ENCODE measurements at regions not wholly inside any gene's neighbourhood (a gene's known extent, or its start where the extent isn't known, plus 50 kb on each side); places are given as distances from the start of the nearest gene placed in this dataset.

- TF ChIP-seq, protein P1, sequence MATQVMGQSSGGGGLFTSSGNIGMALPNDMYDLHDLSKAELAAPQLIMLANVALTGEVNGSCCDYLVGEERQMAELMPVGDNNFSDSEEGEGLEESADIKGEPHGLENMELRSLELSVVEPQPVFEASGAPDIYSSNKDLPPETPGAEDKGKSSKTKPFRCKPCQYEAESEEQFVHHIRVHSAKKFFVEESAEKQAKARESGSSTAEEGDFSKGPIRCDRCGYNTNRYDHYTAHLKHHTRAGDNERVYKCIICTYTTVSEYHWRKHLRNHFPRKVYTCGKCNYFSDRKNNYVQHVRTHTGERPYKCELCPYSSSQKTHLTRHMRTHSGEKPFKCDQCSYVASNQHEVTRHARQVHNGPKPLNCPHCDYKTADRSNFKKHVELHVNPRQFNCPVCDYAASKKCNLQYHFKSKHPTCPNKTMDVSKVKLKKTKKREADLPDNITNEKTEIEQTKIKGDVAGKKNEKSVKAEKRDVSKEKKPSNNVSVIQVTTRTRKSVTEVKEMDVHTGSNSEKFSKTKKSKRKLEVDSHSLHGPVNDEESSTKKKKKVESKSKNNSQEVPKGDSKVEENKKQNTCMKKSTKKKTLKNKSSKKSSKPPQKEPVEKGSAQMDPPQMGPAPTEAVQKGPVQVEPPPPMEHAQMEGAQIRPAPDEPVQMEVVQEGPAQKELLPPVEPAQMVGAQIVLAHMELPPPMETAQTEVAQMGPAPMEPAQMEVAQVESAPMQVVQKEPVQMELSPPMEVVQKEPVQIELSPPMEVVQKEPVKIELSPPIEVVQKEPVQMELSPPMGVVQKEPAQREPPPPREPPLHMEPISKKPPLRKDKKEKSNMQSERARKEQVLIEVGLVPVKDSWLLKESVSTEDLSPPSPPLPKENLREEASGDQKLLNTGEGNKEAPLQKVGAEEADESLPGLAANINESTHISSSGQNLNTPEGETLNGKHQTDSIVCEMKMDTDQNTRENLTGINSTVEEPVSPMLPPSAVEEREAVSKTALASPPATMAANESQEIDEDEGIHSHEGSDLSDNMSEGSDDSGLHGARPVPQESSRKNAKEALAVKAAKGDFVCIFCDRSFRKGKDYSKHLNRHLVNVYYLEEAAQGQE (IDR thresholded peaks at IDR 0.05; ENCODE audit: insufficient read depth in 1 of 2, low read depth in 2 of 2, low read length in 2 of 2) = no peak
- TF ChIP-seq TAF1 (IDR thresholded peaks at IDR 0.05; ENCODE audit: borderline replicate concordance, insufficient read depth, low read length) = no peak
- no peak for TF ChIP-seq POLR2AphosphoS5 (IDR thresholded peaks at IDR 0.05; ENCODE audit: low read depth, low read length)
Measured at GRCh38 chr7:138303230-138304070, 156.6 kb upstream of the TRIM24 start.
